GM10266 (cell line): ENCODE measurements at regions not wholly inside any gene's neighbourhood (a gene's known extent, or its start where the extent isn't known, plus 50 kb on each side); places are given as distances from the start of the nearest gene placed in this dataset.

ENCODE experiments used
- DNase-seq: peaks from one replicate; pipeline ENCODE4 v3.0.0; 2012; ENCODE audit errors: extremely low spot score
- TF ChIP-seq, protein P1 (sequence below): IDR thresholded peaks from 2 replicates; pipeline ENCODE4 v1.5.1; 2012; ENCODE audit warnings: mild to moderate bottlenecking, low read depth; ENCODE audit not compliant: control insufficient read depth, insufficient read depth; ENCODE audit errors: missing control alignments

DNA sequence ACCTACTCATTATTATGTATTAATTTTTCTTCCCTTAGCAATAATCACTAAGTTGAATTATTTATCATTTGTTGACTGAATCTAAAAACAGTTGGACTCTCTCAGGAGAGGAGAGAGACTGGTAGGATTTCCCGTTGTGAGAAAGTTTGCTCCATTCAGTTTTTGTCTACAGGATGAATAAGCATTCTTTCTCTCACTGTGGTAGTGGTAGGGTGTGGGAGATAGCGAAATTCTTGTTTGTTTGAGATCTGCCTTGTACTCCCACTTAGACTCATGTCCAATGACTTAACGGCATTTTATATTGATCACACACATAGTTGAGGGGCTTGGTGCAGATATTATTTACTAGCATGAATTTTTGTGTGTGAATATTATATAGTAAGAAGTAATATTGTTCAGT, 421.0 kb upstream of the PDE3A start:
- TF ChIP-seq, protein P1, sequence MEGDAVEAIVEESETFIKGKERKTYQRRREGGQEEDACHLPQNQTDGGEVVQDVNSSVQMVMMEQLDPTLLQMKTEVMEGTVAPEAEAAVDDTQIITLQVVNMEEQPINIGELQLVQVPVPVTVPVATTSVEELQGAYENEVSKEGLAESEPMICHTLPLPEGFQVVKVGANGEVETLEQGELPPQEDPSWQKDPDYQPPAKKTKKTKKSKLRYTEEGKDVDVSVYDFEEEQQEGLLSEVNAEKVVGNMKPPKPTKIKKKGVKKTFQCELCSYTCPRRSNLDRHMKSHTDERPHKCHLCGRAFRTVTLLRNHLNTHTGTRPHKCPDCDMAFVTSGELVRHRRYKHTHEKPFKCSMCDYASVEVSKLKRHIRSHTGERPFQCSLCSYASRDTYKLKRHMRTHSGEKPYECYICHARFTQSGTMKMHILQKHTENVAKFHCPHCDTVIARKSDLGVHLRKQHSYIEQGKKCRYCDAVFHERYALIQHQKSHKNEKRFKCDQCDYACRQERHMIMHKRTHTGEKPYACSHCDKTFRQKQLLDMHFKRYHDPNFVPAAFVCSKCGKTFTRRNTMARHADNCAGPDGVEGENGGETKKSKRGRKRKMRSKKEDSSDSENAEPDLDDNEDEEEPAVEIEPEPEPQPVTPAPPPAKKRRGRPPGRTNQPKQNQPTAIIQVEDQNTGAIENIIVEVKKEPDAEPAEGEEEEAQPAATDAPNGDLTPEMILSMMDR, result no peak
- no peak for DNase-seq

DNA sequence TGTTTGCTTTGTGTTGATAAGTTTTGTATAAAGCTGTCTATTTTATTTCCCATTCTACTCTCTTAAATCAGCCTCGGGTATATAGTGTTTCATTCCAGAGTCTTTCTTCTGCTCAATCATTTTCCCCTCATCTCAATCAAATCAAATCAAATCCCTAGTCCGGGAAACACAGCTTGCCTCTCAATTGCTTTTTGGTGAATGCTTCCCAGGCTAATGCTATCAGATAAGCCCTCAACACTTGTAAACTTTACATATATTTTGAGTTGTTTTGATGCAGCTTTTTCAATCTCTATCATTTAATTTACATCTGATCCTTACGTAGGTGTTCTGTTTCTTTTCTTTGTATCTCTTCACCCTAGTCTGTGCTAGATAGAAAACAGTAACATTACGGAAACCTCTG, 416.7 kb upstream of the PDE3A start:
- no peak for DNase-seq
- TF ChIP-seq, protein P1, result no peak

DNA sequence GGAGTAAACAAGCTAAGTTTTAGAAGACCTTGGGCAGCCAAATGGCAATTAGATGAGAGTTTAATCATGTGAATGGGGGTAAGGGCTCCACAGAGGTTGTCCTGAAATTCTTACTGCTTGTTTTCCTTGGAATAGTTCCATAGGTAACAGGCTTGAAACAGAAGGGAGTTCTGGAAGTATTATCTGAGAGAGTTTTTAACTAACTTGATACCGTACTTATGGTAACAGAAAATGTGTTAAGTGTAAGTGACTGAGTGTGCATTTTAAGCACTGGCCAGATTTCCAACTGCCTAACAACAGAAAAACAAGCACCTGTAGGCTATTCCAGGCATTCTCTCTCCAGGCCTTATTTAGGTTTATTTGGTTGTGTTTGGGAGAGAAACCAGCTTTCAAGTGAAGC, 414.6 kb upstream of the PDE3A start:
- TF ChIP-seq, protein P1, result no peak
- DNase-seq, result no peak

DNA sequence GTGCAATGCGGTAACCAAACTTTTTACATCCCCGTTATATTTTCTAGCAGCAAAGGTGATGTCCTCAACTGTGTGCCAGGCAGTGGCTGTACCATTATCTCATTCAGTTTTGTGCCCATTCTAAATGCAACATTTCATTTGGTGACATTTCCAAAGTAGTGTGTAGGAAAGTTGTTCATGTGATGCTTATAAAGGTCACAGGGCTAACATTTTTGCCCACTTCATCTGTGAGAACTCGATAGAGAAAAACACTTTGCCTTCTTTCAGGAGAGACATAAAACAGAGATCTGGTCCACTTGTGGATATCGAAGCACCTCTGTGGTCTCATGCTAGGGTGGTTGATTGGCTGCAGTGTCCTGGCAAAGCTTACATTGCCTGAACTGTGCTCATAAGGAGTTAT, 414.2 kb upstream of the PDE3A start:
- TF ChIP-seq, protein P1, result no peak
- DNase-seq, result no peak

DNA sequence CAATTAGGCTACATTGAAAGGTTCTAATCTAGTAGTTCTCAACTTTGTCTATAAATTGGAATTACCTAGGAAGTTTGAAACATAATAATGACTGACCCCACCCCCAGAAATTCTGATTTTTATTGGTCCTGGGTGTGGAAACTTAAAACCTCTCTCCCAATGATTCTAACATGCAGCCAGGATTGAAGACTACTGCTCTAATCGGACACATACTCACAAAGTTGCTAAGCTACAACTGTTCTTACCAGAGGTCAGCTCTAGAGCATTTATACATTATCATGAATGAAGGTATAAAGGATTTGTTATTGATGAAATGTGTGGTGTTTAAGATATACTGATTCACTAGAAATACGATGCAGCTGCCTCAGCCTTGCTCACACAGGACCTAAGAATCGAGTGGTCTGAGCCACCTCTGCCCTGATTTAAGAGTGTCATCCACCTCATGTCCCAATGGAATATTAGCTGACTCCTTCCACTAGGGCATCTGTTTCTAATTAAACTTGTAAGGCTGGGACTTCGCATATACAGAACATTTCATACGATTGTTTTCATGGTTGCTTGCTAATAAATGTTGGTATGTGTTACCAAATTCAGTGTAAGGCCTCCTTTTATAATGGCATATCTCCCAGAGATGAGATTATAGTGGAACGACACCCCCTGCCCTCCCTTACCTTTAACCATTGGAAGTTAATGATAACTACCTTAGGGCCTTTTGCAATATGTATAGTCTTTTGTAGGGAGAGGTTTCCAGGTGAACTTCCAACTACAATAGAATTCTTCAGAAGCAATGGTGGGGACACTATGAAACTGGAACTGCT, 410.8 kb upstream of the PDE3A start:
- DNase-seq, result no peak
- TF ChIP-seq, protein P1, result no peak

DNA sequence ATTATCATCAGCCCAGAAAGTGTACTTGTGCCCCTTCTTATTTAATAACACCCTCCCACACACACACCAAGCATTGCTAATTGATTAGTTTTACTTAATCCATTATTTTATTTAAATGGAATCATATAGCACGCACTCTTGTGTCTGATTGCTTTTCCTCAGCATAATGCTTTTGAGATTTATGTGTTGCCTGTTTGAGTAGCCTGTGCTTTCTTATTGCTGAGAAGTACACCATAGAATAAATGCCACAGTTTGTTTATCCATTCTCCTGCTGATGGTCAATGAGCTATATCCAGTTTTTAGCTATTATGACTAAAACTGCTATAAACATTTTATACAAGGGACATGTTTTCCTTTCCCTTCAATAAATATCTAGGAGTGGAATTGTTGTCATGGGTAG, 409.9 kb upstream of the PDE3A start:
- no peak for DNase-seq

DNA sequence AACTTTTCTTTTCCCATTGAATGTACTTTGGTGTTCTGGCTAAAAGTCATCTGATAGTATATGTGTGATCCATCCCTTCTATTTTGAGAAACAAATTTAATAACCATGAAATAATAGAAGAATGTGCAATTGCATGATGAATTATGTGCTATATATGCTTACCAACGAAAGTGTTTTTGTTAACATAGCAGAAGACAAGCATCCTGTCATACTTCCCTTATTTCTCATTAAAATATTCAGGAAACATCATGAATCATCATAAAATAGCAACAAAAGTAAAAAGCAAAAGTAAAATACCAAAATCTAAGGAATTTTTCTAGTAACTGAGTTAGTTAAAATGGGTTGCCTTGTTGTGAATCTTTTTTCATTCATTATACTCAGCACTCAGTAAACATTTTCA, 409.0 kb upstream of the PDE3A start:
- DNase-seq, result no peak
- TF ChIP-seq, protein P1, result no peak

More for the DNA sequence above, 409.9 kb upstream of the PDE3A start:
- TF ChIP-seq, protein P1, result no peak
